HG03095 (cell line): ENCODE measurements at regions not wholly inside any gene's neighbourhood (a gene's known extent, or its start where the extent isn't known, plus 50 kb on each side); places are given as distances from the start of the nearest gene placed in this dataset.

Experiments
- ATAC-seq: cut with Tn5 transposase; IDR thresholded peaks from one replicate; pipeline ENCODE4 v1.9.1; 2021; ENCODE audit warnings: moderate library complexity; ENCODE audit not compliant: unreplicated experiment

DNA sequence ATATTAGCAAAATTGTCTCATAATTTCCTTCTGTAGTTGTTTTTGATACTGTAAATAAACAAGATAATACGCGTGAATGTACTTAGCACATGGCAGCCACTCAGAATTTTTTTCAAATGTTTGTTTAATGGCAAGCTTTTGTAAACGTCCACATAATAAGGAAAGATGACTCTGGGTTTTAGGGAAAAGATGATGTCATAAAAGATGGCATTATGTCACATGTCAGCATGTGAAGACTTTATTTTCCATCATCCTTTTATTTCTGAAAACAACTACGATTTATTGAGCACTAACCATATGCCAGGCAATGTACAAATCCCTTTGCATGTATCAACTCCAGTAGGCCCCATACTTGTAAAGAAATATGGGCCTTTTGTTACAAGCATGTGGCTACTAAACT lies 139.9 kb downstream of the C11orf91 start:
- ATAC-seq = no peak

DNA sequence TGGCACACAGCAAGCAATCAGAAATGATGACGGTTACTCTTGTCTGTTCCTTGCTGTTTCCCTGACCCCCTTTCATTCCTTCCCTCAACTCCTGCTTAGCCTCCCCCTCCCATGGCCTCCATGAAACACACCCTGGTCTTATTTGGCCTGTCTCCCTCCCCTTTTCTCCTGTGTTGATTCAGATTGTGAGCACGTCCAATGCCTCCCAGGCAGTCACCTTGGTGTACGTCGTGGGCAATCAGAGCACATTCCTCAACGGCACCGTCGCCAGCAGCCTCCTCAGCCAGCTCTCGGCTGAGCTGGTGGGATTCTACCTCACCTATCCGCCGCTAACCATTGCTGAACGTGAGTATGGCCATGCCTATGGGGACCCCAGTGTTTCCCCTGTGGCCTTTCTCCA lies 141.1 kb downstream of the C11orf91 start:
- no peak for ATAC-seq

DNA sequence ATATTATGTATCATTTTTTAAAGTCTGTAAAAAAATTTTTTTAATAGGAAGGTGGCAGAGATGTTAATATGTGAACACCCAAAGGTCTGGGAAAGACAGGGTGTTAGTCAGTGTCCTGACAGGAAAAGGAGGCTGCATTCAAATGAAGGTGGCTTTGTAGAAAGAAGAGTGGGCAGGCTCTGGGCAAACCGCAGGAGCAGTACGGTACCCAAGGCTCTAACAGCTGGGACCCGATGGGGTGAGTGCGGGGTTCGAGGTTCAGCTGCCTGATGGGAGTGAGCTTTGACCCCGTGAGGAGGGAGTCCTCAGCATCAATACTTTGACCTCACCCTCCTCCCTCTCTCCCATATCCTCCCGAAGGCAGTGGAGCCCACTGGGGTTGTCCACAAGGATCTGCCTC lies 142.5 kb downstream of the C11orf91 start:
- ATAC-seq = no peak

DNA sequence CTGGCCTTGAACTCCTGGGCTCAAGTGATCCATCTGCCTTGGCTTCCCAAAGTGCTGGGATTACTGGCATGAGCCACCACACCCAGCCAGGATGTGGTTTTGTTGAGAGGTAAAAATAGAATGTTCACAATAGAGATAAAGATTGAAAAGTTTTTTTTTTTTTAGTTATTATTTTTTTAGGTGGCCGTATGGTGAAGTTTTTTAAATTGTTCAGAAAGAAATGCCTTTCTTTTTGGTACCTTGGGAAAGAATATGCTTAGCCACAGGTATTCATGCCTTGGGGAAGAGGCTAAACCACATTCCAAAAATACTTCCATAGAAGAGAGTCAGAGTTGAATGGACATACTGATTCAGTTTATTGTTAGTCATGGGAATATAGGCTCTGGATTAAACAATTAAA lies 143.4 kb downstream of the C11orf91 start:
- ATAC-seq = no peak

DNA sequence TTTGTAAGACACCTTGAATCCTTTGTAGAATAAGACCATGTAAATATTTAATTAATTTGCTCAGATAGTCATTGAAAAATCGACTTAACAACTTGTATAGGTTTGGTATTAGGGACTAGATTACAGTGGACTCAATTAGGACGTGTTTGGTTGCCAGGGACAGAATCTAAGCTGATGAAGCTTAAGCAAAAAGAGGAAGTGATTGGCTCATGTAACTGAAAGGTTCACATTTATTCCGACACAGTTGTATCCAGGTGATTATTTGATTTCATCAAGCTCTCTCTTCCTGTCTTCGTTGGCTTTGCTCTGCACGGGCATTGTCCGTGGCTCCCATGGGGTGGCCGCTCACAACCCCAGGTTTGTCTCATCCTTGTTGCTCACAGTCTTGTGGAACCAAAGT lies 146.4 kb downstream of the C11orf91 start:
- ATAC-seq = no peak

DNA sequence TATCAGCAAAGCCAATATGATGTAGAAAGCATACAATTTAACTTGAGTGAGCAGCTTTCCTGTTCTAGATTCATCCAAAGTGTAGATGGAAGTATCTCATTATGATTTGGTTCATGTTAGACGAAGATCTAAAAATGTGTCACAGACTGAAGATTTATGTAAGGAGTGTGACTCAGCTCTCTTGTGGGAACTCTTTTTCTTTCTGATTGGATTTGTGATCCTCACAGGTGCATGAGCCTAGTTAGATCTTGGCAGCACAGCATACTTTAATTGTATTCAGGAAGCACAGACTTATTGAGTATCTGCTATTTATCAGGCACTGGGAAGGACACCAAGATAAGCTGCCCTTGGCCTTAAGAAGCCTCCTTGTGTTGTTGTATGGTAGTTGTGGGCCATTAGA lies 147.1 kb downstream of the C11orf91 start:
- ATAC-seq = no peak

DNA sequence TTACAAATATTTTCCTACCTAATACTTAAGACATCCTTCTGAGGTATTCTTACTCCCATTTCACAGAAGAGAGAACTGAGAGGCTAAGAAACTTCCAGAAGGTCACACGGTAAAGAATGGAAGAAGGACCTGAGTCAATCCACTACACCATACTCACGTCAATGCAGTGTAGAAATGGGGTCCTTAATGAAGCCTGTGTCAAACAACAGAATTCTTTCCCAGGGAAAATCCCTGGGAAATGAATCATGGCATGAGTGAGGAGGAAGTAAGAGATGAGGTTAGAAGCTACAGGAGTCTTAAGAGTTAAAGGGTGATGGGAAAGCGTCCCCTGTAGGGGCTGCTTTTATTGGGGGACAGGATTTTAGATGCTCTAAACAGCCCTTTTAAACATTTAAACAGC lies 147.9 kb downstream of the C11orf91 start:
- no peak for ATAC-seq

DNA sequence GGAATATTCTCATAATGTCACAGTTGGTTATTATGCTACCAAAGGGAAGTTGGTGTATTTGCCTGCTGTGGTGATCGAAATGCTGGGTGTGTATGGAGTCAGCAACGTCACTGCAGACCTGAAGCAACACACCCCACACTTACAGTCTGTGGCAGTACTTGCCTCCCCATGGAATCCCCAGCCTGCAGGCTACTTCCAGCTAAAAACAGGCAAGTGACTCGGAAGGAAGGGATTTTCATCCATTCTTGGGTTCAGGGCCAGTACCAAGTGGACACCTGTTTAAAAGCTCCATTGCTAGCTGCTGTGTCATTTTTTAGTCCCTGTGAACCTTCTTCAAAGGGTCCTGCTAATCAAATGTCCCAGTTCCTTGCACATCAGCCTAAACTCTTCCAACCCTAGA lies 149.6 kb downstream of the C11orf91 start:
- ATAC-seq = no peak

DNA sequence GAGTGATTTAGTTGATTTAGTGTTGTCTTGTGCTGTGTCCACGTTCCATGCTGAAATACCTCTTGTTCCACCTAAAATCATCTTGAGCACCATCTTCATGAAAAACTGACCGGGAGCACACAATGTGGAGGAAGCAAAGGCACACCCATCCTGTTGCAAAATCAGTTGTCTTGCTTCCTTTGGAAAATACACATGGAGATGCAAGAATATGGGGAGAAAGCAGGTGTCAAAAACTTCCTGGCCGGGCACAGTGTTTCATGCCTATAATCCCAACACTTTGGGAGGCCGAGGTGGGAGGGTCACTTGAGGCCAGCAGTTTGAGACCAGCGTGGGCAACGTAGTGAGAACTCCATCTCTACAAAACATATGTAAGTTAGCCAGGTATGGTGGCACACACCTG lies 151.1 kb downstream of the C11orf91 start:
- no peak for ATAC-seq

DNA sequence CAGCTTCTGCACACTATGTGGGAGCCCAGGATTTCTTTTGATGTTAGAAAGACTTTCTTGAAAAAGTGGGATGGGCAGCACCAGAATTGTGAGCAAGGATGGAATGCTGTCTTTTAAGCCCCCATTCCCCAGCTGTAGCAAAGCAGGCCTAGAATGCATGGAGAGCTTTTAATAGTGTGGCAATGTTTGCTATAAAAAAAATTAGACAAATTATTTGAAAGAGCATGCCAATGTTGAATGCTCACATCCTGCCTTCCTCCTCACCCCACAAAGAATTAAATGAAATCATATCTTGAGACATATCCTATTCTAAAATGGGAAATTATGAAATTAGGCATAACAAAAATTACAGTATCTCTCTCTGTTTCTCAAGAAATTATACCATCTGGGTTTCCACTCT lies 154.7 kb downstream of the C11orf91 start:
- no peak for ATAC-seq

DNA sequence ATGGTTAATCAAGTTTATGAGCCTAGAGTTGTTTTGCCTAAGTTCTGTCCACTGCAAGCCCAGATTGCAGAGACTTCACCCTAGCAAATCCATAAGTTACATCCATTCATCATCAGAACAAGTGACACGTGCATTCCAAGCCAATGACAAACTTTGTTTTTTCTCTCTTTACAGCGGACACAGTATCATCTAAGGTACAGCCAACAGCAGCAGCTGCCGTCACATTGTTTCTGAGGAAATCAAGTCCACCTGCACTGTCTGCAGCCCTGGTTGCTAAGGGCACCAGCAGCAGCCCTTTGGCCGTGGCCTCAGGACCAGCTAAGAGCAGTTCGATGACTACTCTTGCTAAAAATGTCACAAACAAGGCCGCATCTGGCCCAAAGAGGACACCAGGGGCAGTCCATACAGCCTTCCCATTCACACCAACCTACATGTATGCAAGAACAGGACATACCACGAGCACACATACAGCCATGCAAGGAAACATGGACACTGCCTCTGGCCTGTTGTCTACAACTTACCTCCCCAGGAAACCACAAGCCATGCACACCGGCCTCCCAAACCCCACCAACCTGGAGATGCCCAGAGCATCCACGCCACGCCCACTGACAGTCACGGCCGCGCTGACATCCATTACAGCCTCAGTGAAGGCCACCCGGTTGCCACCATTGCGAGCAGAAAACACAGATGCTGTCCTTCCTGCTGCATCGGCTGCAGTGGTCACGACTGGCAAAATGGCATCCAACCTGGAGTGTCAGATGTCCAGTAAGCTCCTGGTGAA lies 155.8 kb downstream of the C11orf91 start:
- no peak for ATAC-seq

DNA sequence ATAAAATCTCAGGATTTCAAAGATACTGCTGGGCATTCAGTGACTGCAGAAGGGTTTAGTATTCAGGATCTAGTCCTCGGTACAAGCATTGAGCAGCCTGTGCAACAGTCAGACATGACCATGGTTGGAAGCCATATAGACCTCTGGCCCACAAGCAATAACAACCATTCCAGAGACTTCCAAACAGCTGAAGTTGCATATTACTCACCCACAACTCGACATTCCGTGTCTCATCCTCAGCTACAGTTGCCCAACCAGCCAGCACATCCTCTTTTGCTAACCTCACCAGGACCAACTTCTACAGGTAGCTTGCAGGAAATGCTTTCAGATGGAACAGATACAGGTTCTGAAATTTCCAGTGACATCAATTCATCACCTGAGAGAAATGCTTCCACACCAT lies 156.8 kb downstream of the C11orf91 start:
- no peak for ATAC-seq

DNA sequence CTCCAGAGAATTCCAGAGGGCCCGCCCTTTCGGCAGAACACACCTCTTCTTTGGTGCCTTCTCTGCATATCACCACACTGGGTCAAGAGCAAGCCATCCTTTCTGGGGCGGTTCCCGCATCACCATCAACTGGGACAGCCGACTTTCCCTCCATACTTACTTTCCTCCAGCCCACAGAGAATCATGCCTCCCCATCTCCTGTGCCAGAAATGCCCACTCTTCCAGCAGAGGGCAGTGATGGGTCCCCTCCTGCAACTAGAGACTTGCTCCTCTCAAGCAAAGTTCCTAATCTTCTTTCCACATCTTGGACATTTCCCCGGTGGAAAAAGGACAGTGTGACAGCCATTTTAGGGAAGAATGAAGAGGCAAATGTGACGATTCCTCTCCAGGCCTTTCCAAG lies 157.7 kb downstream of the C11orf91 start:
- ATAC-seq = no peak

DNA sequence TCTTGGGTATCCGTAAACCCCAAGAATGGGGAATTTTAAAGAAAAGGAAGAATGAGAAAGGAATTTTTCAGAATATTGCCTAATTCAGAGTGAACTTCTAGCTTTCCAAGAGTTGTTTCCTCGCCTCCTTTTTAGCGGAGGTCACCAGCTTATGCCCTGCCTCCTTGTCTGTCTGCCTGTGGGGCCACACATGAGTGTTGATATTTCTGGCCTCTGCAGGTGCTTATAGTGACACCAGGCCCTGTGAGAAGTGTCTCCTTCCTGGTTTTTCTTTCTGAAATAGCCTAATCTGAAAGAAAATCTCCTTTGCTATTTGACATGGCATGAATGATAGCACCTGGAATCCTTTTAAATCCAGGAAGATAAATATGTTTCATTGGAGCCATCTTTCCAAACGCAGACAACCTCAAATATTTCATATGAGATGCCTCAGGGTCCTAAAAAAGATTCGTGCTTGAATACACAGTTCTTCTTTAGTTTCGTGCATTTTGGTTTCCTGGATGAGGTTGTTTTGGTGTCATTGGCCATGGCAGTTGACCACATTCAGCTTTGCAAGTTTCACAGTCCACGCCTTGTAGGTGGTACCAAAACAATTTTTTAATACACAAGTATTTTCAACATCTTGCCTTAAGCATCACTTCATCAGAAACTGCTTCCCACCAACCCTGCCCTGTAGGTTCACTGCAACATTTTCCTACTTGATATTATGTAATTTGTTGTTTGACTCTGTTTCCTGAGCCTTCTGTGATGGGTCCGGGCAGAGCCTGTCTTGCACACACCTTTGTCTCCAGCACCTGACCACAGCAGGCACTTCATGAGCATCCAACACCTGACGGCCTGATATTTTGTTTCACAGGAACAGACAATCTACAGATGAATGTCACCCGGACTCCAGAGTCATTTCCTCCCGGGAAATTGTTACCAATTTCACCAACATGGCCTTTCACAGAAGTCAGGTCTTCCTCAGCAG lies 159.4 kb downstream of the C11orf91 start:
- no peak for ATAC-seq

DNA sequence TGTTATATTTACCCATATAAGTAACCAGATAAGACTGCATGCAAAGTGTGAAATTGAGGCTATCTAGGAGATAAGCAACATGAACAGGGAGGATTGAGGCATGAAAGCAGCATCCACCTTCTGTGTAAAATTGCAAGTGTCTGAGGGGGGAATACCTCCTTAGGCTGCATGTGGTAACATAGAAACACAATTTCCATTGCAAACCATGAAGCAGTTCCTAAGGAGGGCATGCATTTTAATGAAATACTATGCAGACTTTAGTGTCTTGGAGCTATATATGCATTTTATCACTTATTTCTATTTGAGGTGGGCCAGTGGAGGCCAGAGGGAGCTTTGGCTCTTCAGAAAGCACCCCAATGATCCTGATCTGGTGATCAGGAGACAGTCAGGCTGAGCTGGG lies 160.2 kb downstream of the C11orf91 start:
- ATAC-seq = no peak

DNA sequence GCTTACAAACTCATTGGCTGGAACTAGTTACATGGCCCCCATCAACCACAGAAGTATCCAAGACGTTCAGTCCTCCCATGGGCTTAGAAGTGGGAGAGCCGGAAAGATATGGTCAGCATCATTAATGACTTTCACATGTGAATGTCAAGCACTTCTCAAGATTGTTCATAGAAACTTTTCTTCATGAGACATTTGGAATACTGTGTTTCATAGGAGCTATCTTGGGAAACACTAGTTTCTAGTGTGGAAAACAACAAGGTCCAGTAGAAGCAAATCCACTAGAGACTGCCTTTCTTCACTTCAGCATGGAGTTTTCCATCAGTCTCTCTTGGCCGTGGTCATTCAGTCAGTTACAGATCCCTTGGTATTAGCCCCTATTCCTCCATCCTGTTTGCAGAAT lies 160.9 kb downstream of the C11orf91 start:
- ATAC-seq = no peak

DNA sequence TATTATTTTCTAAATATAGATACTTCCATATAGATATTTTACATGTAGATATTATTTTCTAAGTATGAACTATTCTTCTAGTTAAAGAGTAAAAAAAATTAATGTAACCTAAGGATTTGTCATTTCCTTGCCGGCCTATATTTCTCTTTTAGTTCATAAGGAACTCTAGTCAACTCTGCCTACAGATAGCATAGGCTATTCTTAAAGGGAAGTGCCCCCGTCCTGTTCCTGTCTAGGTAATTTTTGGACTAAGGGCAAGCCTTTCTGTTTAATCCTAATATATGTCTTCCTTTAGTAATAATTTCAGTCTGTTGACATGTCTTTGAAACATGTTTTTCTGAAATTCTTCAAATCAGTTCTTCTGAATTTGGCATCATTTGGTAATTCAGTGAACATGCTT lies 161.9 kb downstream of the C11orf91 start:
- ATAC-seq = no peak

DNA sequence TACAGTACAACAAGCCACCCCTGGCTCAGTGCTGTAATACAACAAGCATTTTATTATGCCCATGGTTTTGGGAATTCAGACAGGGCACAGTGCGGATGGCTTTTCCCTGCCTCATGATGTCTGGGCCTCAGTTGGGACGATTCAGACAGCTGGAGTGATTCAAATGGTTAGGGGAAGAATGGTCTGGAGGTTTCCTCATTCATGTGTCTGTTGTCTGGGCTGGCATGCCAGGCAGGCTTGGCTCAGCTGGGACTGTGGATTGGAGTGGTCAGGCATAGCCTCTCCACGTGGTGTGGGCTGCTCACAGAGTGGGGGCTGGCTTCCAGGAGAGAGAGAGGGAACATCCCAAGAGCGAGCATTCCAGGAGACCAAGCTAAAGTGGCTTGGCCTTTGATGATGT lies 164.4 kb downstream of the C11orf91 start:
- no peak for ATAC-seq

DNA sequence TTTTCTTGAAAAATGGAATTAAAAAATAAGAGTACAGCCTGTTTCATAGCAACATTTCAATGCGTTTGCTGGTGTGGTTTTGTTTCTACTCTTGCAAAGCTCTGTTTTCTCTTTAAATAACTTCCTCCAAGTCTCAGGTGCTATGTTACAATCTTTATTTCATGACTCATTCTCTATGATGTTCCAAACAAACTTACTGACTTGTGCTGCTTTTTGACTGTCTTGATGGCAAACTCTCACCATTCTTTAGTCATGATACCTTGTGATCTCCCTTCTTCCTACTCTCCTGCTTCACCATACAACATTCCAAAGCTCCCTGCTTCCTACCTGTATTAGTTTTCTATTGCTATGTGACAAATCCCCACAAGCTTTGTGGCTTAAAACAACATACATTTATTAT lies 166.1 kb downstream of the C11orf91 start:
- no peak for ATAC-seq

DNA sequence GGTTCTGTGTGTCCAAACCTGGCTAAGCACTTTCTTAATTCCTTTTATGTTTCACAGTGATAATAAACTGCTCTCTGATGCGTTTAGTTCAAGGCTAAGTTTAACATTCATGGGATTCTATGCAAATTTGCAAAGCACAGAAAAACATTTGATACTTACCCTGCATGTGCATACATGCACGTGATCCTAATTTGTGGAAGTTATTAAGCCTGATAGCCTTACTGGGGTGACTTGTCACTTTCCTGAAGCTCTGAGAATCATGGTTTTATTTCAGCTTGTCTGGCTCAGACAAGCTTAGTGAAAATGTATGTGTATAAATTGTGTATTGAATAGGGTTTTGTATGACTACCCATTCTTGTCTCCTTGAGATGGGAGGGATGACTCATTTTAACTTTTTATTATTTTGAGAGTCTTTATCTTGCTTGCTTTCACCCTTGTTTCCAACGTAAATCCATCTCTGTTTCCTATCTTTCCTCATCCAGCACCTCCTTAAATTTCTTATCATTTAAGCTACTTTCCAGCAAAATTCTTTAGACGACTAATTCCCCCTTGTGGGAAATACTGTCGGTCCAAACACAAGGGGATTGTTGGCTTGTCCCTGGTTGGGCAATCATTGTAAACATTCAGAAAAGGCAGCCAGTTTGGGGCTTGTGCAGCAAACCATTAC lies 167.1 kb downstream of the C11orf91 start:
- no peak for ATAC-seq

DNA sequence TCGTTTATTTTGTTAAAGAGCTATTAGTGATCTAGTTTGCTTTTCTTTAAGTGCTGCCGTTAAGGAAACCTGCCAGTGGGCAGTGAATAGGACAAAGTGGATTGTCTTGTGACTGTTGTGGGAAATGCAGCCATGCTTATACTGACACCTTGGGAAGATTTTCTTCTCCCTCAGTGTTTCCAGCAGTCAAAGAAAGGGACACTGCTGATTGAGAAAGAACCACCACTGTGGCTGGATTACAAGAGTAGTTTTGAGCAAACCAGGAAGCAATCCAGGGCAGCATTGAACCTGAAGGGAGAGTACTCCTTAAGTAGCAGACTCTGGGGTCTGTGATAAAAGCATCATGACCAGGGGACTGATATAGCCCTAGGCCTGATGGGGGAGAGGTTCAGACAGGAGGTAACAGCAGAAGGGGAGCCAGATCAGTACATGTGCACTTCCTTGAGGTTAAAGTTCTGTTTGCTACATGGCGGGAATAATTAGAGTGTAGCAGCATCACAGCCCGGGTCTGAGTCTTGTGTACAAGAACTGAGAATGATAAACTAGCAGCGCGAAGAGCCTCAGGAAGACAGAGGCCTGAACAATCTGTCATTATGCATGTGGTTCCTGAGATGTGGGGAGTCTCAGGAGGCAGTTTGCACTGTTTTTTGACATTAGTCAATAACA lies 167.8 kb downstream of the C11orf91 start:
- ATAC-seq = no peak
